Fibroblast of skin of scalp (primary cell): ENCODE measurements at regions not wholly inside any gene's neighbourhood (a gene's known extent, or its start where the extent isn't known, plus 50 kb on each side); places are given as distances from the start of the nearest gene placed in this dataset.

ENCODE experiments used
- DNase-seq: peaks from one replicate; pipeline ENCODE4 v3.0.0-alpha.2; 2013

- DNase-seq: no peak
Measured at GRCh38 chr5:153135411-153135810, 355.1 kb upstream of the GRIA1 start.

- no peak for DNase-seq
Measured at GRCh38 chr5:153136910-153137614, 353.4 kb upstream of the GRIA1 start.

GRCh38 chr5:153147891-153148623, 342.4 kb upstream of the GRIA1 start:
- DNase-seq: peak; percentile 63

- no peak for DNase-seq
Measured at GRCh38 chr5:153148624-153148976, 341.9 kb upstream of the GRIA1 start.

- no peak for DNase-seq
Measured at GRCh38 chr5:153151558-153151957, 338.9 kb upstream of the GRIA1 start.

- DNase-seq: peak; percentile 88
Measured at GRCh38 chr5:153153086-153153485, 337.4 kb upstream of the GRIA1 start.

- peak; percentile 63 for DNase-seq
Measured at GRCh38 chr5:153157156-153157555, 333.3 kb upstream of the GRIA1 start.

- no peak for DNase-seq
Measured at GRCh38 chr5:153158608-153159007, 331.9 kb upstream of the GRIA1 start.

GRCh38 chr5:153159616-153160015, 330.9 kb upstream of the GRIA1 start:
- DNase-seq: peak; percentile 79

- peak; percentile 2 for DNase-seq
Measured at GRCh38 chr5:153168241-153168640, 322.2 kb upstream of the GRIA1 start.

GRCh38 chr5:153187503-153187902, 303.0 kb upstream of the GRIA1 start:
- DNase-seq: no peak

- DNase-seq: no peak
Measured at GRCh38 chr5:153206361-153206760, 284.1 kb upstream of the GRIA1 start.

GRCh38 chr5:153209016-153209415, 281.5 kb upstream of the GRIA1 start:
- no peak for DNase-seq

GRCh38 chr5:153209687-153210086, 280.8 kb upstream of the GRIA1 start:
- DNase-seq: no peak

GRCh38 chr5:153211076-153211475, 279.4 kb upstream of the GRIA1 start:
- DNase-seq: no peak

- no peak for DNase-seq
Measured at GRCh38 chr5:153212471-153212870, 278.0 kb upstream of the GRIA1 start.

- DNase-seq: peak; percentile 86
Measured at GRCh38 chr5:153222936-153223335, 267.5 kb upstream of the GRIA1 start.

- peak; percentile 1 for DNase-seq
Measured at GRCh38 chr5:153223376-153223775, 267.1 kb upstream of the GRIA1 start.

- no peak for DNase-seq
Measured at GRCh38 chr5:153224651-153225050, 265.8 kb upstream of the GRIA1 start.

- DNase-seq: no peak
Measured at GRCh38 chr5:153233933-153234332, 256.5 kb upstream of the GRIA1 start.

GRCh38 chr5:153236319-153236718, 254.2 kb upstream of the GRIA1 start:
- no peak for DNase-seq

GRCh38 chr5:153237671-153238332, 252.7 kb upstream of the GRIA1 start:
- no peak for DNase-seq

- DNase-seq: no peak
Measured at GRCh38 chr5:153257381-153257780, 233.1 kb upstream of the GRIA1 start.

- DNase-seq: no peak
Measured at GRCh38 chr5:153258469-153258868, 232.0 kb upstream of the GRIA1 start.
